ENCODE measurements at regions not wholly inside any gene's neighbourhood (a gene's known extent, or its start where the extent isn't known, plus 50 kb on each side); places are given as distances from the start of the nearest gene placed in this dataset.

DNA sequence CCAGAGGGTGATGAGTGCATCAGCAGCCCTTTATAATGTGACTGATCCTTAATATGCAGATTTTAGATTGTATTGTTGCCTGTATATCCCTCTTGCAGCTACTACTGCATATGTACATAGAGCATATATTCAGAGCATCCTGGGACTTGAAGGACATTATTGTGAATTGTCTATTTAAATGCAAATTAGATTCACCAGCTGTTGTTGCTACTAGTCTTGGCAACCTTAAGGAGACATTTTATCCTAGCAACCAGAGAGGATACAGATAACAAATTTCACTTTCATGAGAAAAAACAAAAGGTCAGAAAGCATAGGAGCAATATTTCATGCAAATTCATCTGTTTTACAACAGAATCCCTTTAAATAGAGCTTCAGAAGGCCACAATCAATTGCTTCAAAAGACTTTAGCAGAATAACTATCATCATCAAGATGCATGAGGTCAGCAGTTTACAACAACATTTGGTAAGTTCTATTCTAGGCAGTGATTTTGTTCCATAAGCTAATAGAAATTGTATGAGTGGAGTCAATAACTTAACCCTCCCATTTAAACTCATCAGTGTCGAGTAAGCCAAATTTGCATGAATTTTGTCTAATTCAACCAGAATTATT lies 148.6 kb downstream of the GC start:
- DNase-seq (peak in 1 of 5 donors; percentile 7), FAIRE-seq (no peak)
- H3K36me3 ChIP-seq (ENCODE audit: control insufficient read depth in 2 of 3, insufficient read depth in 3 of 3, low read length in 3 of 3), result no peaks in the 10 kb centered on the region
- H3K27ac ChIP-seq (ENCODE audit: low read depth in 2 of 2, low read length in 2 of 2), result no peak overlapping the region
- H3K4me1 ChIP-seq (ENCODE audit: control insufficient read depth in 2 of 3, insufficient read depth in 2 of 3, low read depth in 1 of 3, low read length in 3 of 3), result no peaks in the 10 kb centered on the region
- H3K9ac ChIP-seq (ENCODE audit: low read length in 3 of 3), result no peak overlapping the region
- H3K27me3 ChIP-seq (ENCODE audit: control insufficient read depth, insufficient read depth, low read length), result no peaks in the 10 kb centered on the region
- TF ChIP-seq, protein P1, sequence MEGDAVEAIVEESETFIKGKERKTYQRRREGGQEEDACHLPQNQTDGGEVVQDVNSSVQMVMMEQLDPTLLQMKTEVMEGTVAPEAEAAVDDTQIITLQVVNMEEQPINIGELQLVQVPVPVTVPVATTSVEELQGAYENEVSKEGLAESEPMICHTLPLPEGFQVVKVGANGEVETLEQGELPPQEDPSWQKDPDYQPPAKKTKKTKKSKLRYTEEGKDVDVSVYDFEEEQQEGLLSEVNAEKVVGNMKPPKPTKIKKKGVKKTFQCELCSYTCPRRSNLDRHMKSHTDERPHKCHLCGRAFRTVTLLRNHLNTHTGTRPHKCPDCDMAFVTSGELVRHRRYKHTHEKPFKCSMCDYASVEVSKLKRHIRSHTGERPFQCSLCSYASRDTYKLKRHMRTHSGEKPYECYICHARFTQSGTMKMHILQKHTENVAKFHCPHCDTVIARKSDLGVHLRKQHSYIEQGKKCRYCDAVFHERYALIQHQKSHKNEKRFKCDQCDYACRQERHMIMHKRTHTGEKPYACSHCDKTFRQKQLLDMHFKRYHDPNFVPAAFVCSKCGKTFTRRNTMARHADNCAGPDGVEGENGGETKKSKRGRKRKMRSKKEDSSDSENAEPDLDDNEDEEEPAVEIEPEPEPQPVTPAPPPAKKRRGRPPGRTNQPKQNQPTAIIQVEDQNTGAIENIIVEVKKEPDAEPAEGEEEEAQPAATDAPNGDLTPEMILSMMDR (IDR thresholded peaks at IDR 0.05; ENCODE audit: borderline replicate concordance, extremely low read depth, insufficient read depth), result no peak
- no peaks in the 10 kb centered on the region for H3K9me3 ChIP-seq (ENCODE audit: control insufficient read depth in 2 of 3, insufficient read depth in 1 of 3, low read length in 3 of 3)
- no peak overlapping the region for H3K4me3 ChIP-seq (ENCODE audit: low read length in 3 of 3)
- intact Hi-C loops (cut with DNase I), result no loop called here

DNA sequence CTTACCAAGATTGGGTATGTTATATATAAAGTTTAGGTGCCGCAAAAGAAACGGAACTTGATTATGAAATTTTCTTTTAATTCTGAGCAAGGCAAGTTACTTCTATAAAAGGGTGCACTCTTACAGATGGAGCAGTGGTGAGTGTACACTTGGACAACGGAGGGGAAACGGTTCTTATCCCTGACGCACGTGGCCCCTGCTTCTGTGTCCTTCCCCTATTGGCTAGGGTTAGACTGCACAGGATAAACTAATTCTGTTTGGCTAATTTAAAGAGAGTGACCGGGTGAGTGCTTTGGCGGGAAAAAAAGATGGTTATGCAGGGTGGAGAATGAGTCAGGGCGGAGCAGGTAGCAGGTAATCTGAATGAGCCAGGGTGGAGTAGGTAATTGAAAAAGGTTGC lies 149.5 kb downstream of the GC start:
- DNase-seq (no peak), FAIRE-seq (no peak)
- no peaks in the 10 kb centered on the region for H3K9me3 ChIP-seq (ENCODE audit: control insufficient read depth in 2 of 3, insufficient read depth in 1 of 3, low read length in 3 of 3)
- TF ChIP-seq, protein P1 (IDR thresholded peaks at IDR 0.05; ENCODE audit: borderline replicate concordance, extremely low read depth, insufficient read depth), result no peak
- H3K27ac ChIP-seq (ENCODE audit: low read depth in 2 of 2, low read length in 2 of 2), result no peak overlapping the region
- no peaks in the 10 kb centered on the region for H3K27me3 ChIP-seq (ENCODE audit: control insufficient read depth, insufficient read depth, low read length)
- no peak overlapping the region for H3K9ac ChIP-seq (ENCODE audit: low read length in 3 of 3)
- H3K4me1 ChIP-seq (ENCODE audit: control insufficient read depth in 2 of 3, insufficient read depth in 2 of 3, low read depth in 1 of 3, low read length in 3 of 3), result no peaks in the 10 kb centered on the region
- H3K4me3 ChIP-seq (ENCODE audit: low read length in 3 of 3), result no peak overlapping the region
- no peaks in the 10 kb centered on the region for H3K36me3 ChIP-seq (ENCODE audit: control insufficient read depth in 2 of 3, insufficient read depth in 3 of 3, low read length in 3 of 3)
- intact Hi-C loops (cut with DNase I), result no loop called here

DNA sequence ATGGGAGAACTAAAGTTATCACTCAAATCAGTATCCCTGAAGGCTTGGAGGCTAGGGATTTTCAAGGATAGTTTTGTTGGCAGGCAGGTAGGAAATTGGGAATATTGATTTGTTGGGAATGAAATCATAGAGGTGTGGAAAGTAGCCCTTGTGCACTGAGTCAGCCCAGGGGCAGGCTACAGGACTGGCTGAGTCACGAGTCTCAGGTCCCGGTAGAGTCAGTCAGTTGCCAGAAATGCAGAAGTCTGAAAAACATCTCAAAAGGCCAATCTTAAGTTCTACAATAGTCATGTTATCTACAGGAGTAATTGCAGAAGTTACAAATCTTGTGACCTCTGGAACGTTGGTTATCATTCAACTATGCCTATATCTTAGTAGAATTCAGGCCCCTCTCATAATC lies 153.1 kb downstream of the GC start:
- FAIRE-seq (no peak), DNase-seq (no peak)
- H3K27ac ChIP-seq (ENCODE audit: low read depth in 2 of 2, low read length in 2 of 2), result no peak overlapping the region
- H3K4me1 ChIP-seq (ENCODE audit: control insufficient read depth in 2 of 3, insufficient read depth in 2 of 3, low read depth in 1 of 3, low read length in 3 of 3), result no peaks in the 10 kb centered on the region
- intact Hi-C loops (cut with DNase I), result no loop called here
- H3K4me3 ChIP-seq (ENCODE audit: low read length in 3 of 3), result no peak overlapping the region
- H3K36me3 ChIP-seq (ENCODE audit: control insufficient read depth in 2 of 3, insufficient read depth in 3 of 3, low read length in 3 of 3), result no peaks in the 10 kb centered on the region
- TF ChIP-seq, protein P1 (IDR thresholded peaks at IDR 0.05; ENCODE audit: borderline replicate concordance, extremely low read depth, insufficient read depth), result no peak
- H3K9ac ChIP-seq (ENCODE audit: low read length in 3 of 3), result no peak overlapping the region
- peaks cover 0 to 9% (median 0%) of the 10 kb centered on the region in 3 donors for H3K9me3 ChIP-seq (ENCODE audit: control insufficient read depth in 2 of 3, insufficient read depth in 1 of 3, low read length in 3 of 3)
- H3K27me3 ChIP-seq (ENCODE audit: control insufficient read depth, insufficient read depth, low read length), result no peaks in the 10 kb centered on the region

DNA sequence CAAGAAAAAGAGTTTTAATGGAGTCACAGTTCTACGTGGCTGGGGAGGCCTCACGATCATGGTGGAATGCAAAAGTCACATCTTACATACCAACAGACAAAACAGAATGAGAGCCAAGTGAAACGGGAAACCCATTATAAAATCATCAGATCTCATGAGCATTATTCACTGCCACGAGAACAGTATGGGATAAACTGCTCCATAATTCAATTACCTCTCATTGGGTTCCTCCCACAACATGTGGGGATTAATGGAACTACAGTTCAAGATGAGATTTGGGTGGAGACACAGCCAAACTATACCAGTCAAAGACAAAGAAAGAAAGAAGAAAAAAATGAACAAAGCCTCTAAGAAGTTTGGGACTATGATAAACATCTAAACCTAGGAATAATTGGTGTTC lies 158.9 kb downstream of the GC start:
- Histone ChIP-seq H3K36me3 (ENCODE audit: control insufficient read depth in 2 of 3, insufficient read depth in 3 of 3, low read length in 3 of 3) (no peaks in the 10 kb centered on the region), H3K27me3 (ENCODE audit: control insufficient read depth, insufficient read depth, low read length) (no peaks in the 10 kb centered on the region), H3K4me1 (ENCODE audit: control insufficient read depth in 2 of 3, insufficient read depth in 2 of 3, low read depth in 1 of 3, low read length in 3 of 3) (no peaks in the 10 kb centered on the region), H3K9ac (ENCODE audit: low read length in 3 of 3) (no peak overlapping the region), H3K4me3 (ENCODE audit: low read length in 3 of 3) (no peak overlapping the region), H3K9me3 (ENCODE audit: control insufficient read depth in 2 of 3, insufficient read depth in 1 of 3, low read length in 3 of 3) (peaks cover 0 to 12% (median 0%) of the 10 kb centered on the region in 3 donors), H3K27ac (ENCODE audit: low read depth in 2 of 2, low read length in 2 of 2) (no peak overlapping the region)
- TF ChIP-seq, protein P1 (IDR thresholded peaks at IDR 0.05; ENCODE audit: borderline replicate concordance, extremely low read depth, insufficient read depth), result no peak
- intact Hi-C loops (cut with DNase I), result no loop called here
- no peak for DNase-seq
- FAIRE-seq, result no peak
